ENCODE measurements at regions not wholly inside any gene's neighbourhood (a gene's known extent, or its start where the extent isn't known, plus 50 kb on each side); places are given as distances from the start of the nearest gene placed in this dataset.

DNA sequence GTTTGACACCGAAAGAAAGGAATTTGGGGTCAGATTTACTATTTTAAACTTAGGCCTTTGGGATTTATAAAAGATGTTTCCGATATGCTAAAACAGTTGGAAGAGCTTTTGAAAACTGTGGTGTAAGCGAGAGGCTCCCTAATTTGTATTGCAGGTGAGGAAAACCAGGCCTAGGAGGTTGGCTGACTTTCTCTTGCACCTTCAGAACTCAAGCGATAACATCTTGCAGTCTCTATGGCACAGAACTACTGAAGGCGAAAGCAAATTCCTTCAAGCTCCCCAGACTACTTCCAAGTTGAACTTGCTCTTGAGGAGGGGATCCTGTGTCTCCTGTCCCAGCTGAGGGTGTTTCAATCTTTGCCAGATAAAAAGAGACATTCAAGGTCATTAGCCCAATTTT is 685.7 kb downstream of the ADGRL2 start:
- Histone ChIP-seq H3K27ac (replicated peaks in 1 of 4) (peak overlapping the region in 1 of 4 donors; percentile 22), H3K4me3 (no peak overlapping the region), H3K27me3 (no peaks in the 10 kb centered on the region), H3K9me3 (no peaks in the 10 kb centered on the region), H3K36me3 (no peaks in the 10 kb centered on the region), H3K4me1 (peaks cover 0 to 20% (median 13%) of the 10 kb centered on the region in 4 donors)
- no peak for DNase-seq (ENCODE audit: extremely low spot score)
- TF ChIP-seq POLR2AphosphoS5 (IDR thresholded peaks at IDR 0.05) (no peak), POLR2A (IDR thresholded peaks at IDR 0.05; ENCODE audit: low read depth) (no peak), CTCF (IDR thresholded peaks at IDR 0.05) (no peak), EP300 (IDR thresholded peaks at IDR 0.05) (no peak)
- intact Hi-C loops (cut with DNase I) = no loop called here
- 72% methylated on average over 5 of the region's 5 CpGs for WGBS

DNA sequence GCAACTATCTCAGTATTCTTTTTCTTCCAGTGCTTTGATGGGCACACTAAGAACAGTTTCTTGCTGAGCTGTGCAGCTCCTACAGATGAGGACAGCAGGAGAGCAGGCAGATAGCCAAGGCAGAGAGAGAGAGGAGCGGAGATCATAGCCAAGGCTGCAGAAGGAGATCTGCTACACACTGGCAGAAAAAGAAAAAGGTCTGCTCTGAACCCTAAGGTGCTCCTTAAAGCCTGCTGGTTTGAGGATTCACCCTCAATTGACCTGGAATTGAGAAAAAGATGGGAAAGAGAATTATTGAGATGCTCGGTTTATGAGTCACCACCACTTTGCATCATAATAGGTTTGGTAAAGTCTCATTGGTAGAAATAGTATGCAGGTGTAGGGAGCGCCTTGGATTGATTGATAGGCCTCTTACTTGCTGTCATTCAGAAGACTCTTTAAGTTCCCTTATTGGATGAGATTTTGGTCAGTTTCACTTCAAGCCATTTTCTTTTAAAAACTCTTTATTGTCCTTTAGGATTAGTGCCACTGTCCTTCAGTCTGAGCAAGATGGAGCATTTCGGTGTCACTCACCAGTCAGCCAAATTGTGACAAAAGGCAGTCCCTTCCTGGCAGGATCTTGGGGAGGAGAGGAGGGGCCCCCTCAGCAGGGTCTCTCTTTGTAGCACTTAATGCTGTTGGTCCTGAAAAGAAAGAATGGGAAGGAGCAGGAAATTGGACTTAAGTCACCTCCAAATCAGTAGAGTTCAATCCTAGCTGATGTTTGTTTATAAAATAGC is 685.0 kb downstream of the ADGRL2 start:
- Histone ChIP-seq H3K9me3 (no peaks in the 10 kb centered on the region), H3K36me3 (no peaks in the 10 kb centered on the region), H3K4me1 (peaks cover 0 to 20% (median 11%) of the 10 kb centered on the region in 4 donors), H3K27me3 (no peaks in the 10 kb centered on the region), H3K27ac (replicated peaks in 1 of 4) (peak overlapping the region in 1 of 4 donors; percentile 22), H3K4me3 (no peak overlapping the region)
- DNase-seq (ENCODE audit: extremely low spot score) = no peak
- intact Hi-C loops (cut with DNase I) = no loop called here
- WGBS = 69% methylated on average over 4 of the region's 4 CpGs
- TF ChIP-seq CTCF (IDR thresholded peaks at IDR 0.05) = no peak
- no peak for TF ChIP-seq POLR2A (IDR thresholded peaks at IDR 0.05; ENCODE audit: low read depth)
- TF ChIP-seq POLR2AphosphoS5 (IDR thresholded peaks at IDR 0.05) = no peak

- intact Hi-C loops (cut with DNase I) = no loop called here
- DNase-seq (ENCODE audit: extremely low spot score) = no peak
- H3K4me3 ChIP-seq = no peak overlapping the region
- H3K4me1 ChIP-seq = peaks cover 0 to 20% (median 11%) of the 10 kb centered on the region in 4 donors
- H3K9me3 ChIP-seq = no peaks in the 10 kb centered on the region
- no peaks in the 10 kb centered on the region for H3K27me3 ChIP-seq
- TF ChIP-seq POLR2A (IDR thresholded peaks at IDR 0.05; ENCODE audit: low read depth) (no peak), POLR2AphosphoS5 (IDR thresholded peaks at IDR 0.05) (no peak), EP300 (IDR thresholded peaks at IDR 0.05) (no peak), CTCF (IDR thresholded peaks at IDR 0.05) (no peak)
- 92% methylated on average over 5 of the region's 5 CpGs for WGBS
- H3K27ac ChIP-seq (replicated peaks in 1 of 4) = no peak overlapping the region
- no peaks in the 10 kb centered on the region for H3K36me3 ChIP-seq
Measured at GRCh38 chr1:82483146-82483545, 682.4 kb downstream of the ADGRL2 start.

DNA sequence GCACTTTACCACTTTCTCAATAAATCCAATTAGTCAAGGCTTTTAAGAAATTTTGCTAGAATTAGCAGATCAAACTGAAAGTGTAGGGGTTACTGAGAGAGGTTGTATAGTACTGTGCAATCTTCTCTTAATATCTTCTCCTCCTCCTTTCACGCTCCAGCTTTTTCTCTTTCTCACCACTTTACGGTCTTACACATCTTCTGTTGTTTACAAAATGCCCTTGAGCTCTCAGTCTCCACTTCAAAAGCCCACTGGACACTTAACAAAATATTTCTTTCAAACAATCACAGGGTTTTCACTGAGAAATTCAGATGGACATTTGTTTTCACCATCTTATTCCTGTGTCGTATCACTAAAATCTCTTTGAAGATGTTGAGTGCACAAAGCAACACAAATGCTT is 678.2 kb downstream of the ADGRL2 start:
- no peak overlapping the region for H3K4me3 ChIP-seq
- H3K4me1 ChIP-seq = no peaks in the 10 kb centered on the region
- intact Hi-C loops (cut with DNase I) = no loop called here
- DNase-seq (ENCODE audit: extremely low spot score) = no peak
- WGBS = 92% methylated on average over 3 of the region's 3 CpGs
- no peaks in the 10 kb centered on the region for H3K27me3 ChIP-seq
- H3K9me3 ChIP-seq = peaks cover 0 to 6% (median 0%) of the 10 kb centered on the region in 4 donors
- no peaks in the 10 kb centered on the region for H3K36me3 ChIP-seq
- no peak overlapping the region for H3K27ac ChIP-seq (replicated peaks in 1 of 4)
- no peak for TF ChIP-seq POLR2AphosphoS5 (IDR thresholded peaks at IDR 0.05)
- no peak for TF ChIP-seq EP300 (IDR thresholded peaks at IDR 0.05)
- no peak for TF ChIP-seq CTCF (IDR thresholded peaks at IDR 0.05)
- TF ChIP-seq POLR2A (IDR thresholded peaks at IDR 0.05; ENCODE audit: low read depth) = no peak
